ENCODE measurements at regions not wholly inside any gene's neighbourhood (a gene's known extent, or its start where the extent isn't known, plus 50 kb on each side); places are given as distances from the start of the nearest gene placed in this dataset.

GRCh38 chr7:47685712-47686376, 103.9 kb upstream of the TNS3 start:
- TF ChIP-seq ZNF274 (IDR thresholded peaks at IDR 0.05; ENCODE audit: low read depth, low read length) (no peak), YY1 (IDR thresholded peaks at IDR 0.05; ENCODE audit: insufficient read depth, insufficient read length) (no peak), SUZ12 (IDR thresholded peaks at IDR 0.05; ENCODE audit: extremely low read depth, insufficient read depth, insufficient read length) (no peak)
